IPS-20b (cell line): ENCODE measurements at regions not wholly inside any gene's neighbourhood (a gene's known extent, or its start where the extent isn't known, plus 50 kb on each side); places are given as distances from the start of the nearest gene placed in this dataset.

ENCODE experiments used
- H3K27ac ChIP-seq: one replicate; pipeline ENCODE4 v1.5.1; 2013; ENCODE audit warnings: low read length
- H3K27me3 ChIP-seq: 2 replicates; pipeline ENCODE4 v1.6.1; 2013; ENCODE audit warnings: mild to moderate bottlenecking, low read length, inconsistent platforms; ENCODE audit not compliant: insufficient read depth
- H3K36me3 ChIP-seq: 2 replicates; pipeline ENCODE4 v1.6.1; 2013; ENCODE audit warnings: low read depth, mild to moderate bottlenecking, inconsistent platforms, low read length, moderate library complexity; ENCODE audit not compliant: insufficient read depth
- H3K4me1 ChIP-seq: 2 replicates; pipeline ENCODE4 v1.6.1; 2013; ENCODE audit warnings: mild to moderate bottlenecking, control low read depth, inconsistent platforms, low read length, moderate library complexity; ENCODE audit not compliant: insufficient read depth
- H3K4me3 ChIP-seq: 2 replicates; pipeline ENCODE4 v1.5.1; 2013; ENCODE audit warnings: mild to moderate bottlenecking, low read length, inconsistent platforms
- H3K9ac ChIP-seq: 2 replicates; pipeline ENCODE4 v1.6.1; 2013; ENCODE audit warnings: low read depth, mild to moderate bottlenecking, inconsistent platforms, low read length, moderate library complexity
- H3K9me3 ChIP-seq: 2 replicates; pipeline ENCODE4 v1.6.1; 2013; ENCODE audit warnings: mild to moderate bottlenecking, low read depth, low read length, inconsistent platforms; ENCODE audit not compliant: insufficient read depth

DNA sequence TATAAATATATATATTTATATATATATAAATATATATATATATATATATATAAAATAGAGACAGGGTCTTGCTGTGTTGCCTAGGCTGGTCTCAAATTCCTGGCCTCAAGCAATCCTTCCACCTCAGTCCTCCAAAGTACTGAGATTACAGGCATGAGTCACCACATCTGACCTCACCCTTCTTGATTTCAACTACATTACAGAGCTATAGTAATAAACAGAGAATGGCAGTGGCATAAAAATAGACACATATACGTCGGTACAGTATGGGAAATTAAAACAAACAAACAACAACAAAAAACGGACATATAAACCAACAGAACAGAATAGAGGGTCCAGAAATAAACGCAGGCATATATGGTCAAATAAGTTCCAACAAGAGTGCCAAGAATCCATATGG lies 77.6 kb upstream of the PPP1R3A start:
- Histone ChIP-seq H3K27ac (no peak overlapping the region), H3K4me3 (no peak overlapping the region), H3K36me3 (no peaks in the 10 kb centered on the region), H3K27me3 (no peaks in the 10 kb centered on the region), H3K4me1 (no peaks in the 10 kb centered on the region), H3K9me3 (peaks cover 6% of the 10 kb centered on the region; the same call in 1 of the 2 replicates), H3K9ac (no peak overlapping the region)

GRCh38 chr7:113986216-113986615 lies 67.4 kb upstream of the PPP1R3A start:
- Histone ChIP-seq H3K9me3 (no peaks in the 10 kb centered on the region), H3K4me3 (no peak overlapping the region), H3K9ac (no peak overlapping the region), H3K36me3 (no peaks in the 10 kb centered on the region), H3K4me1 (no peaks in the 10 kb centered on the region), H3K27me3 (no peaks in the 10 kb centered on the region), H3K27ac (no peak overlapping the region)

GRCh38 chr7:113976508-113976907 lies 57.7 kb upstream of the PPP1R3A start:
- Histone ChIP-seq H3K9ac (no peak overlapping the region), H3K9me3 (no peaks in the 10 kb centered on the region), H3K27me3 (no peaks in the 10 kb centered on the region), H3K27ac (no peak overlapping the region), H3K36me3 (no peaks in the 10 kb centered on the region), H3K4me3 (no peak overlapping the region), H3K4me1 (no peaks in the 10 kb centered on the region)

DNA sequence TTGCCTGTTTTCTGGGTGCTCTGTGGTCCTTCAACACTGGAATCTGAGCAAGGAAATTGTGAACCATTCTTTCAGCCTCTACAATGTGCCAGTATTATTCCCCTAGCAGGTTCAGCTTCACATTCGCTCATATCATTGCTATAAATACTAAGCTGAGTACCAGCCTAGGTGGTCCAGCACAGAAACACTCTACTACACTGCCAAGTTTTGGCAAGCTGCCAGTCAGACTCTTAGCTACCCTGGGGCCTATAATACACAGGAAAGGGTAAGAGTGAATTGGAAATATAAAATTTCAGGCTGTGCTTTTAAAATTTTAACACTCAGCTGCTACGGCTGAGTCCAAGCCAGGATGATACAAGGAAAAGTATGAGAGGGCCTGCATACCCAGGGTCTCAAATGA lies 49.9 kb upstream of the PPP1R3A start:
- no peaks in the 10 kb centered on the region for H3K36me3 ChIP-seq
- H3K27me3 ChIP-seq, result no peaks in the 10 kb centered on the region
- no peak overlapping the region for H3K9ac ChIP-seq
- no peak overlapping the region for H3K4me3 ChIP-seq
- H3K4me1 ChIP-seq, result no peaks in the 10 kb centered on the region
- H3K9me3 ChIP-seq, result no peaks in the 10 kb centered on the region
- no peak overlapping the region for H3K27ac ChIP-seq
